ENCODE measurements at regions not wholly inside any gene's neighbourhood (a gene's known extent, or its start where the extent isn't known, plus 50 kb on each side); places are given as distances from the start of the nearest gene placed in this dataset.

DNA sequence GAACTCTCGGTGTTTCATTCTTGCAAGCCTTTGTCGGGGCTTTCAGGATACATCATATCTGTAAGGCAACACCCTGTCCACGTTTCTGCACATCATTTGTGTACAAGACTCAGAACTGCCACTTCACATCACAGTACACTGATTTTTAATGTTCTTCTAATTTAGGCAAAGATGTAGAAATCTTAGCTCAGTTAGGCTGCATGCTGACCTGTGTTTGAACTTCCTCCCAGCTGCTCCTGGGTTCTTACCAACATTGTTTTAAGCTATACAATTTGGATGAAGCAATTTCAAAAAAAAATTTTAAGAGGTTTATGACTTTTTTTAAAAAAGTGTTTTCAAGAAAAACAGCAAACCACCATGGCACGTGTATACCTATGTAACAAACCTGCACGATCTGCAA is 1047.9 kb upstream of the SLC10A2 start:
- Histone ChIP-seq H2BK15ac (ENCODE audit: low read length) (no peak overlapping the region), H3K36me3 (replicated peaks in 1 of 2; ENCODE audit: control insufficient read depth in 2 of 2, insufficient read depth in 2 of 2, low read length in 2 of 2) (no peaks in the 10 kb centered on the region), H3K4me3 (ENCODE audit: low read length in 2 of 2) (no peak overlapping the region), H3K79me1 (ENCODE audit: low read depth, low read length) (no peaks in the 10 kb centered on the region), H3K27me3 (ENCODE audit: control insufficient read depth in 3 of 3, insufficient read depth in 3 of 3, low read depth in 1 of 3, low read length in 3 of 3) (no peaks in the 10 kb centered on the region), H3K23ac (ENCODE audit: low read depth, low read length, poor library complexity) (no peak overlapping the region), H2BK12ac (ENCODE audit: low read length) (no peak overlapping the region), H3K14ac (ENCODE audit: low read length) (no peak overlapping the region), H3K18ac (ENCODE audit: low read length) (no peak overlapping the region), H3K4me1 (ENCODE audit: control insufficient read depth in 2 of 2, insufficient read depth in 1 of 2, low read depth in 1 of 2, low read length in 2 of 2) (no peaks in the 10 kb centered on the region), H3K4ac (ENCODE audit: low read length) (no peak overlapping the region), H4K8ac (ENCODE audit: low read depth, low read length) (no peak overlapping the region), H2AFZ (ENCODE audit: low read length) (no peak overlapping the region), H3K9me3 (replicated peaks in 1 of 2; ENCODE audit: control insufficient read depth in 2 of 2, insufficient read depth in 1 of 2, low read depth in 1 of 2, low read length in 2 of 2) (no peaks in the 10 kb centered on the region), H3K9ac (ENCODE audit: low read depth, low read length, poor library complexity) (no peak overlapping the region), H2BK5ac (ENCODE audit: low read length) (no peak overlapping the region), H3K27ac (replicated peaks; ENCODE audit: low read length) (no peak overlapping the region), H2BK120ac (ENCODE audit: low read depth, low read length) (no peak overlapping the region), H3K4me2 (ENCODE audit: insufficient read depth, low read length, poor library complexity, severe bottlenecking) (no peak overlapping the region), H4K91ac (ENCODE audit: low read depth, low read length, poor library complexity) (no peak overlapping the region), H2AK5ac (ENCODE audit: low read depth, low read length) (no peak overlapping the region)
- DNase-seq (ENCODE audit: low spot score), result no peak
- WGBS, 2 donors (ENCODE audit: extremely low coverage in 2 of 2, insufficient read length in 2 of 2, insufficient replicate concordance in 1 of 2), result no CpG with 5 or more reads among the region's 5 CpGs

DNA sequence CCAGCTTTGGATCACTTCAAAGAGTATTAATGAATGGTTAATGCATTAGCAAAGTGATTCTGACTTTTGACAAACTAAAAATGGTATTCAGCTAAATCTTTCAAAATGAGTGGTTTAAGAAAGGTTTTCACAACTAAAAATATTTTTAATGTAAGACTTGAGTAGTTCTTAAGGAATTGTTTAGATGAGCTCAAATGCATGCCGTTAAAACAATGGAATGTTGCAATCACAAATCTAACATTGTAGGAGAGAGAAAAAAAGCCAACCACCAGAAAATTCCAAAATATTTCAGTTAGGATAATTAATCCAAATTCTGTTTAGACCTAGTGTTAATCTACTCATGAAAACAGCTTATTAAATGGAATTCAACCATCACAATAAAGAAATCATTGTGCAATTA is 1044.8 kb upstream of the SLC10A2 start:
- no CpG with 5 or more reads among the region's 1 CpG for WGBS, 2 donors (ENCODE audit: extremely low coverage in 2 of 2, insufficient read length in 2 of 2, insufficient replicate concordance in 1 of 2)
- Histone ChIP-seq H3K4ac (ENCODE audit: low read length) (no peak overlapping the region), H3K4me2 (ENCODE audit: insufficient read depth, low read length, poor library complexity, severe bottlenecking) (no peak overlapping the region), H3K4me1 (ENCODE audit: control insufficient read depth in 2 of 2, insufficient read depth in 1 of 2, low read depth in 1 of 2, low read length in 2 of 2) (no peaks in the 10 kb centered on the region), H3K23ac (ENCODE audit: low read depth, low read length, poor library complexity) (no peak overlapping the region), H3K27me3 (ENCODE audit: control insufficient read depth in 3 of 3, insufficient read depth in 3 of 3, low read depth in 1 of 3, low read length in 3 of 3) (no peaks in the 10 kb centered on the region), H3K36me3 (replicated peaks in 1 of 2; ENCODE audit: control insufficient read depth in 2 of 2, insufficient read depth in 2 of 2, low read length in 2 of 2) (no peaks in the 10 kb centered on the region), H3K79me1 (ENCODE audit: low read depth, low read length) (no peaks in the 10 kb centered on the region), H3K14ac (ENCODE audit: low read length) (no peak overlapping the region), H3K4me3 (ENCODE audit: low read length in 2 of 2) (no peak overlapping the region), H2BK5ac (ENCODE audit: low read length) (no peak overlapping the region), H2BK12ac (ENCODE audit: low read length) (no peak overlapping the region), H4K8ac (ENCODE audit: low read depth, low read length) (no peak overlapping the region), H2BK15ac (ENCODE audit: low read length) (no peak overlapping the region), H2AK5ac (ENCODE audit: low read depth, low read length) (no peak overlapping the region), H3K18ac (ENCODE audit: low read length) (no peak overlapping the region), H3K9ac (ENCODE audit: low read depth, low read length, poor library complexity) (no peak overlapping the region), H2AFZ (ENCODE audit: low read length) (no peak overlapping the region), H2BK120ac (ENCODE audit: low read depth, low read length) (no peak overlapping the region), H4K91ac (ENCODE audit: low read depth, low read length, poor library complexity) (no peak overlapping the region), H3K27ac (replicated peaks; ENCODE audit: low read length) (no peak overlapping the region), H3K9me3 (replicated peaks in 1 of 2; ENCODE audit: control insufficient read depth in 2 of 2, insufficient read depth in 1 of 2, low read depth in 1 of 2, low read length in 2 of 2) (no peaks in the 10 kb centered on the region)
- no peak for DNase-seq (ENCODE audit: low spot score)

DNA sequence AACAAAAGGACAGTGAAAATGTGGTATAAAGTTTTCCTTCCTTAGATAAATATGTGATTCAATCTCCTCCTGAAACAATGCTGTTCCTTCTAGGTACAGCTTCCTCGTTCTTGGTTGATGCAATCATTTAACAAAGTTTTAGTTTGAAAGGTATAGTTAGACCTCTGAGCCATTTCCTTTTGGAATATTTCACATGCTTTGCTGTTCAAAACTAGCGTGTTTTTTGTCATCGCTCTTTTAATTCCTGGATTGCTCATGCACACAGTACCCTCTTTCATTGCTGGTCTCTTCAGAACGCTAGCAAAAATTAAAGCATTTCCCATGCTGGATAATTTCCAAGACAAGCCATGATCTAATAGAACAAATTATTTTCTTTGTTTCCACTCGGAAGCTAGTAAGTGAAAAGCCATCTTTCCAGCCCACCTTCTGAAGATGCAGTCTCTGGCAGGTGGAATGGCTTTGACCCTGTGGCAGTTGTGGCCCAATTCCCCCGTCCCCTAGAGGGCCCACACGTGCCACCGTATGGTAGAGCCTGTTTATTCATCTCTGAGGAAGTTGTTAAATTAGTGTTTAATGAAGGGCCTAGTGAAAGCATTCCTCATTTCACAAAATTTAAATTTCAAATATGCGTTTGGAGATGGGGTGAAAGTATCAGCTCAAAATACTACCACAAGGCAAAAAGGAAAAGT is 1040.6 kb upstream of the SLC10A2 start:
- no peak for DNase-seq (ENCODE audit: low spot score)
- no peaks in the 10 kb centered on the region for H3K79me1 ChIP-seq (ENCODE audit: low read depth, low read length)
- no peak overlapping the region for H2BK5ac ChIP-seq (ENCODE audit: low read length)
- no peak overlapping the region for H3K9ac ChIP-seq (ENCODE audit: low read depth, low read length, poor library complexity)
- H3K4me3 ChIP-seq (ENCODE audit: low read length in 2 of 2), result no peak overlapping the region
- no peaks in the 10 kb centered on the region for H3K9me3 ChIP-seq (replicated peaks in 1 of 2; ENCODE audit: control insufficient read depth in 2 of 2, insufficient read depth in 1 of 2, low read depth in 1 of 2, low read length in 2 of 2)
- WGBS, 2 donors (ENCODE audit: extremely low coverage in 2 of 2, insufficient read length in 2 of 2, insufficient replicate concordance in 1 of 2), result no CpG with 5 or more reads among the region's 9 CpGs
- no peak overlapping the region for H2BK120ac ChIP-seq (ENCODE audit: low read depth, low read length)
- H3K27me3 ChIP-seq (ENCODE audit: control insufficient read depth in 3 of 3, insufficient read depth in 3 of 3, low read depth in 1 of 3, low read length in 3 of 3), result no peaks in the 10 kb centered on the region
- no peak overlapping the region for H2AK5ac ChIP-seq (ENCODE audit: low read depth, low read length)
- no peaks in the 10 kb centered on the region for H3K36me3 ChIP-seq (replicated peaks in 1 of 2; ENCODE audit: control insufficient read depth in 2 of 2, insufficient read depth in 2 of 2, low read length in 2 of 2)
- H3K4me1 ChIP-seq (ENCODE audit: control insufficient read depth in 2 of 2, insufficient read depth in 1 of 2, low read depth in 1 of 2, low read length in 2 of 2), result no peaks in the 10 kb centered on the region
- H3K14ac ChIP-seq (ENCODE audit: low read length), result no peak overlapping the region
- no peak overlapping the region for H3K18ac ChIP-seq (ENCODE audit: low read length)
- H4K91ac ChIP-seq (ENCODE audit: low read depth, low read length, poor library complexity), result no peak overlapping the region
- no peak overlapping the region for H2BK15ac ChIP-seq (ENCODE audit: low read length)
- H4K8ac ChIP-seq (ENCODE audit: low read depth, low read length), result no peak overlapping the region
- no peak overlapping the region for H2BK12ac ChIP-seq (ENCODE audit: low read length)
- no peak overlapping the region for H3K23ac ChIP-seq (ENCODE audit: low read depth, low read length, poor library complexity)
- no peak overlapping the region for H3K27ac ChIP-seq (replicated peaks; ENCODE audit: low read length)
- no peak overlapping the region for H2AFZ ChIP-seq (ENCODE audit: low read length)
- H3K4me2 ChIP-seq (ENCODE audit: insufficient read depth, low read length, poor library complexity, severe bottlenecking), result no peak overlapping the region
- H3K4ac ChIP-seq (ENCODE audit: low read length), result no peak overlapping the region

DNA sequence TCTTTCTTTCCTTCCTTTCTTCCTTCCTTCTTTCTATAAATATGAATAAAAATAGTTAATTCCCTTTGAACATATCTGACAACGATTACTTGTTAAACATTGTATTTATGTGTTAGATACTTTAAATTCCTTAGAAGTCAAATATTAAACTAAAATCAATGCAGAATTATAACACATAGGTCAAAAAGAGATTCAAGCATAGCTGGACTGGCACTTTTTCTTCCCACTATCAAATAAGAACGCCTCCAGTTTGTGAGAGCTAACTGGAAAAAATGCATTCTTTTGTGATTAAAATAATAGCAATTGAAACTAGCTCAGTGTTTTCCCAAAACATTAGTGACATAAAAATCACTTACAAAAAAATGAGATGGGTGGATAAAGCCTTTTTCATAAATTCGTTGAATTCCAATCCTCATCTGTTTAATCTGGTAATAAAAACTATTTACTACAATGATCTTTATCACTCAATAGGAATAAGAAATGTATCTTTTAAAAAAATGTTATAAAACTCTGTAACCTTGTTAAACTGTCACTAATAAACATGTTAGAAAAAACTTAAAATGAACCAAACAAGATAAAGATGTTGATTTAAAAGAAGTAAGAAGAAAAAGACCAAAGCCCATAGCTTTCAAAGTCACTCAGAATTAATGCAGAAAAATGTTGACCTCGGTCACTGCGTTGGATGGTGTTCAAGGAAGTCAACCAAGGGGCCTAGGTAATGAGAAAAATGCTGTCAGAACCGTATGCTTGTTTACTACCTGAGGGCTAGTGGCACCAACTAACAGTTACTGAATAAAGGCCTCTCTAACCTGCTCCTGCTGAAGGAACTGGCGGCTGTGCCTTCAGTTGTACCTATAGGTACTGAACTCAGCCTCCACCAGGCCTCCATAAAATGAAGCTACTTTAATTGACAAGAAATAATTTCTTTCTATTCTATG is 1039.5 kb upstream of the SLC10A2 start:
- Histone ChIP-seq H3K9ac (ENCODE audit: low read depth, low read length, poor library complexity) (no peak overlapping the region), H3K27ac (replicated peaks; ENCODE audit: low read length) (no peak overlapping the region), H3K4ac (ENCODE audit: low read length) (no peak overlapping the region), H3K4me3 (ENCODE audit: low read length in 2 of 2) (no peak overlapping the region), H3K9me3 (replicated peaks in 1 of 2; ENCODE audit: control insufficient read depth in 2 of 2, insufficient read depth in 1 of 2, low read depth in 1 of 2, low read length in 2 of 2) (no peaks in the 10 kb centered on the region), H2AK5ac (ENCODE audit: low read depth, low read length) (no peak overlapping the region), H4K91ac (ENCODE audit: low read depth, low read length, poor library complexity) (no peak overlapping the region), H3K79me1 (ENCODE audit: low read depth, low read length) (no peaks in the 10 kb centered on the region), H4K8ac (ENCODE audit: low read depth, low read length) (no peak overlapping the region), H3K14ac (ENCODE audit: low read length) (no peak overlapping the region), H3K23ac (ENCODE audit: low read depth, low read length, poor library complexity) (no peak overlapping the region), H3K4me1 (ENCODE audit: control insufficient read depth in 2 of 2, insufficient read depth in 1 of 2, low read depth in 1 of 2, low read length in 2 of 2) (no peaks in the 10 kb centered on the region), H3K18ac (ENCODE audit: low read length) (no peak overlapping the region), H3K27me3 (ENCODE audit: control insufficient read depth in 3 of 3, insufficient read depth in 3 of 3, low read depth in 1 of 3, low read length in 3 of 3) (no peaks in the 10 kb centered on the region), H3K4me2 (ENCODE audit: insufficient read depth, low read length, poor library complexity, severe bottlenecking) (no peak overlapping the region), H2AFZ (ENCODE audit: low read length) (no peak overlapping the region), H3K36me3 (replicated peaks in 1 of 2; ENCODE audit: control insufficient read depth in 2 of 2, insufficient read depth in 2 of 2, low read length in 2 of 2) (no peaks in the 10 kb centered on the region), H2BK5ac (ENCODE audit: low read length) (no peak overlapping the region), H2BK120ac (ENCODE audit: low read depth, low read length) (no peak overlapping the region), H2BK15ac (ENCODE audit: low read length) (no peak overlapping the region), H2BK12ac (ENCODE audit: low read length) (no peak overlapping the region)
- DNase-seq (ENCODE audit: low spot score), result no peak
- no CpG with 5 or more reads among the region's 7 CpGs for WGBS, 2 donors (ENCODE audit: extremely low coverage in 2 of 2, insufficient read length in 2 of 2, insufficient replicate concordance in 1 of 2)

Data from neuronal stem cell (in vitro differentiated cells).